Coronary artery (tissue), 2 donors: ENCODE measurements at regions not wholly inside any gene's neighbourhood (a gene's known extent, or its start where the extent isn't known, plus 50 kb on each side); places are given as distances from the start of the nearest gene placed in this dataset.

Experiments used
- DNase-seq: peaks from one replicate; pipeline ENCODE4 v3.0.0-alpha.2; 2017; ENCODE audit warnings: low spot score
- H3K27ac ChIP-seq, 2 donors: fragments of 200-600 bp; sonication (generic); one replicate each; pipeline ENCODE4 v1.5.1; 2016 to 2019
- H3K4me3 ChIP-seq: fragments of 200-600 bp; sonication (generic); 2 replicates; pipeline ENCODE4 v1.5.1; 2016; ENCODE audit warnings: mild to moderate bottlenecking, moderate library complexity
- CTCF ChIP-seq: fragments of 200-600 bp; sonication (generic); IDR thresholded peaks from one replicate; pipeline ENCODE4 v1.5.1; 2019; ENCODE audit warnings: antibody characterized with exemption

- TF ChIP-seq CTCF = no peak
- DNase-seq = no peak
- H3K27ac ChIP-seq = no peak overlapping the region
- H3K4me3 ChIP-seq = no peak overlapping the region
Measured at GRCh38 chr11:28833670-28834069, 725.5 kb downstream of the METTL15 start.

GRCh38 chr11:28833169-28833568 lies 725.0 kb downstream of the METTL15 start:
- DNase-seq = no peak
- H3K4me3 ChIP-seq = no peak overlapping the region
- H3K27ac ChIP-seq = no peak overlapping the region
- TF ChIP-seq CTCF = no peak

- no peak overlapping the region for H3K4me3 ChIP-seq
- TF ChIP-seq CTCF = no peak
- H3K27ac ChIP-seq = no peak overlapping the region
- no peak for DNase-seq
Measured at GRCh38 chr11:28826807-28827206, 718.6 kb downstream of the METTL15 start.

GRCh38 chr11:28822576-28822975 lies 714.4 kb downstream of the METTL15 start:
- TF ChIP-seq CTCF = no peak
- no peak overlapping the region for H3K4me3 ChIP-seq
- no peak overlapping the region for H3K27ac ChIP-seq
- DNase-seq = no peak

- Histone ChIP-seq H3K4me3 (no peak overlapping the region), H3K27ac (no peak overlapping the region)
- TF ChIP-seq CTCF = no peak
- DNase-seq = no peak
Measured at GRCh38 chr11:28820296-28820989, 712.3 kb downstream of the METTL15 start.

GRCh38 chr11:28819741-28820140 lies 711.6 kb downstream of the METTL15 start:
- no peak for DNase-seq
- Histone ChIP-seq H3K27ac (no peak overlapping the region), H3K4me3 (no peak overlapping the region)
- TF ChIP-seq CTCF = no peak

DNA sequence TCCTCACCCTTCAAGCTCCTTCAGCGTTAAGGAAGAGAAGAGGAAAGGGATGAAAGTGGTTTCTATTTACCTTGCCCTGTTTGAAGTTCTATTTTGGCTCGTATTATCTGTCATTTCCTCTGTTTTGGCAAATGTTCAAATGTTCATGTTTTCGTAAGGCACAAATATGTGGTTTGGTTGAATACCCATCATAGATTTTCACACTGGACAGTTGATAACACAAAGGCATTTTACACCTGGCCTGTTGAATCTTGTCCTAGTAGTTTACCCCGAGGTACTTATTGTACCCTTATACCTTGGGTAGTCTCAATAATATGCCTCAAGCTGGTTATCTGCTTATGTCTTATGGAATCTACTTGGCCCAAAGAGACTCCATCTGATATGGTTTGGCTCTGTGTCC lies 706.9 kb downstream of the METTL15 start:
- Histone ChIP-seq H3K27ac (no peak overlapping the region), H3K4me3 (no peak overlapping the region)
- no peak for TF ChIP-seq CTCF
- DNase-seq = no peak
